HG03280 (cell line): ENCODE measurements at regions not wholly inside any gene's neighbourhood (a gene's known extent, or its start where the extent isn't known, plus 50 kb on each side); places are given as distances from the start of the nearest gene placed in this dataset.
"Not testable (repeated sequence)": the region's sequence is repeated elsewhere in the genome, so short reads cannot be mapped to it uniquely, and the experiment has no call there.

Experiments
- ATAC-seq: cut with Tn5 transposase; IDR thresholded peaks from one replicate; pipeline ENCODE4 v1.9.1; 2021; ENCODE audit warnings: mild to moderate bottlenecking, moderate library complexity; ENCODE audit not compliant: unreplicated experiment

GRCh38 chr6:74439123-74439811, 743.3 kb downstream of the CD109 start:
- no peak for ATAC-seq

DNA sequence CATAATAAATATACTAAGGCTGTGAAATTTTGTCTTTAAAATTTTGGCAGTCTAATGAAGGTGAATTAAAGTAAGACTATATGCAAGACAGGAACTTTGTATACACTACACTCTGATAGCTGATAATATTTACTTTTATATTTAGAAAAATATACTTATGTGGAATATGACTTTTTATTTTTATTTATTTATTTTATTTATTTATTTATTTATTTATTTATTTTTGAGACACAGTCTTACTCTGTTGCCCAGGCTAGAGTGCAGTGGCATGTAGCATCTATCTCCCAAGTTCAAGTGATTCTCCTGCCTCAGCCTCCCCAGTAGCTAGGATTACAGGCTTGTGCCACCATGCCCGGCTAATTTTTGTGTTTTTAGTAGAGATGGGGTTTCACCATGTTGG, 742.4 kb downstream of the CD109 start:
- ATAC-seq: not testable (repeated sequence)

- no peak for ATAC-seq
Measured at GRCh38 chr6:74434171-74434570, 738.2 kb downstream of the CD109 start.

- ATAC-seq: no peak
Measured at GRCh38 chr6:74431873-74432580, 736.0 kb downstream of the CD109 start.

GRCh38 chr6:74420221-74420620, 724.2 kb downstream of the CD109 start:
- ATAC-seq: no peak

DNA sequence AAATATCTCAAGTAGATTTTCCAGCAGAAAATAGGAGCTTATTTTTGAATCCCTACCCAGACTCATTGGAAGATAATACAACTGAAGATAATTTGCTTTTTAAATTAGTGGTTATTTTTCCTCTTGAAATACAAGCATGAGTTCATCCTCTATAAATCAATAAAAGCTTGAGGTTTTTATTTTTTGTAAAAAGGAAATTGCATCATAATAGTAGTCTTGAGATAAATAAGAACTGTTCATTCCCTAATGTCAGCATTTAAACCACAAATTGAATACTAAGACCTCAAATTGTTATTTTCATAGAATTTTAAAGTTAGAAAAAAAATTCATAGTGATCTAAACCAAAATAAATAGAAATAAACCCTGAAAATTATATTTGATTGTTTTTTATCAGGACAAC, 719.1 kb downstream of the CD109 start:
- no peak for ATAC-seq

DNA sequence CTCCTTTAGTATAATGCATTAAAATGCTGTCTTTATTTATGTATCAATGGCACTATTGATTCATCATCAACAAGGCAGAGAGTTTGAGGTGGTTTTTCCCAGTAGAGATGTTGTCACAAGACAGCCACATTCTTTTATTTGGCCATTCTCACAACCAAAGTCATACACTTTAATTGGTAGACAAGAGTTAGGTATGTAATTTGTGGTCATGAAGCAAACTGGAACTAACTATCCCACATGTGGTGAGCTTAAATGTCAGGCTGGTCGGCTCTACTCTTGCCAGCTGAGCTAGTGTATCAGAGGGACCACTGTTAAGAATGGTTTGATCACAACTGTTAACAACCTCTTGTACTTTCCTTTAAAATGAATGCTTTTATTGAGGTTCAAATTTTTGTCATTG, 714.6 kb downstream of the CD109 start:
- no peak for ATAC-seq

DNA sequence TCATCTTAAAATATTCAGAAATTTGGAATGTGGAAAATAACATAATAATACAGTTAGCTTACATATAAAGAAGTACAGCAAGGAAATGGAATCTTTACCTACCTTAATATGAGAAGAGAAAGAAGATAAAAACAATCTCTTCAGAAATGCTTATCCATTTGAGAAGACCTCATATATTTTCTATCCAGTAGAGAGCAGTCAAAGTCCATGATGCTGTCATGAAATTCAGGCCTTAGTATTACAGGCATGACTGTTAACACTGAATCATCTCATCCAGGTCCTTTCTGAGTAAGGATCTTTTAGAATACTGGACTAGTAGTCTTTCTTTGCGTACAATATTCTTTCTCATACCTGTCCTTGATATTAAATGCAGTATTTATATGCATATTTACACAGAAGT, 713.4 kb downstream of the CD109 start:
- ATAC-seq: peak; percentile 74

DNA sequence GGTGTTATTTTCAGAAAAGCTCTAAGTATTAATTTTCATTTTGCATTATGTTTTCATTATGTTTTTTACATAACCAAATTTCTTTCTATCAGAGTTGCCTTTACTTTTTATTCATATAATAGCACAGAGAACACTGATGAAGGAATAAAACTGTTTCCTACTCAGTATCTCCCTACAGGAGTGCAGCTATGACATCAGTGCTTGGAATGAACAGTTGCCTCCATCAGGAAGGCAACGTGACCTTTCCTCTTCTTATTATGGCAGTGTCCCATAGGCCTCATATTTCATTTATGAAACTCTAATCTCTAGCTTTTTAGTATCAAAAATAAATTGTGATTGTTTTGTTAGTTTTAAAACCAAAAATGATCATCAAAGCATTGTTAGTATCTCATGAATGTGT, 712.8 kb downstream of the CD109 start:
- no peak for ATAC-seq

DNA sequence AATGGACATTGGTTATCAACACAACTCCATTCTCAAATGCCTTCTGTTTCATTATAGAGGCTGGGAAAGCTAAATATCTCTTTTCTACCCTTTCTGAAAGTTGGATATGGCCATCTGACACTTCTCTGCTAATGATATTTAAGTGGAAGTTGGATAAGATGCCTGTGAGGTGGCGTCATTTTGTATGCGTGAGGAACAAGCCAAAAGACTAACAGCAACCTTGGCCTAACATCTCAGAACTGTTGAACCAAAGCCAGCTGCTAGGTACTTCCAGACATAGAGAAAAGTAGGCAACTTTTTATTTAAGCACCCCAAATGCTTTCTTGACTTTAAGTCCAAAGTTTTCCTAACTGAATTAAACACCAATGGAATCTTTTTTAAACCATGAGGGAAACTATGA, 708.4 kb downstream of the CD109 start:
- no peak for ATAC-seq

GRCh38 chr6:74402781-74403180, 706.8 kb downstream of the CD109 start:
- no peak for ATAC-seq

- not testable (repeated sequence) for ATAC-seq
Measured at GRCh38 chr6:74378437-74378836, 682.4 kb downstream of the CD109 start.

GRCh38 chr6:74369556-74369993, 673.6 kb downstream of the CD109 start:
- no peak for ATAC-seq

GRCh38 chr6:74368746-74369145, 672.7 kb downstream of the CD109 start:
- ATAC-seq: no peak

DNA sequence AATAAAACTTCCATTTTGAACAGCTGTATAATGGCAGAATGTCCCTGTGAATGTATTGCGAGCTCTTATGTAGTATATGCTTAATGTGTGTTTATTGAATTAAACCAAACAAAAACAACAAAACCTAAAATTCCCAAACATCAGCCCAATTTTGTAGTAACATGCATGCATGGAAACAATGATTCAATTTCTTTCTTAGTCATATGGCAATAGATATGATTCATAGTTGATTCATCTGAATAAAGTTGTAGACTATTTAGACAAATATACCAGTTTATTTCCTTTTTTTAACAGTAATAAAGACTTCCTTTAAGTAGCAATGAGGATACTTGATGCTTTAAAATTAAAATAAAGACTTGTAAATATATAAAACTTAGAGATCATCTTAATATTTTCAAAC, 670.6 kb downstream of the CD109 start:
- no peak for ATAC-seq

GRCh38 chr6:74362391-74362790, 666.4 kb downstream of the CD109 start:
- ATAC-seq: no peak

DNA sequence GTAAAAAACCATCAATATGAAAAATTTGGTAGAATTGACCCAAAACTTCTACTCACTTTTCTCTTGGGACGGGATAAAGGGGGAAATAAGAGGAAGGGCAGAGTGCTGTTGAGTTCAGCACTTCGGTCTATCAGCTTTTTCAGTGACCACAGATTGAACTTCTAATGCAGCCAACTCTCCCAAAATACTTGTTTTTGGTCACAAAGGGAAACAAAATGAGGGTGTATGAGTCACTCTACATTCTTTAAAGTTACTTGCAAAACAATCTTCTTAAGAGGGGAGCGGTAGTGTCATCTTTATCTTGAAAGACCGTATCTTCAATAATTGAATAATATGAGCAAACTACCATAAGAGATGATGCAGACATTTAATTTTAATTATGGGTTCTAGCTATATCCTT, 661.3 kb downstream of the CD109 start:
- no peak for ATAC-seq

GRCh38 chr6:74356391-74356790, 660.4 kb downstream of the CD109 start:
- no peak for ATAC-seq

GRCh38 chr6:74346936-74347535, 651.0 kb downstream of the CD109 start:
- no peak for ATAC-seq

DNA sequence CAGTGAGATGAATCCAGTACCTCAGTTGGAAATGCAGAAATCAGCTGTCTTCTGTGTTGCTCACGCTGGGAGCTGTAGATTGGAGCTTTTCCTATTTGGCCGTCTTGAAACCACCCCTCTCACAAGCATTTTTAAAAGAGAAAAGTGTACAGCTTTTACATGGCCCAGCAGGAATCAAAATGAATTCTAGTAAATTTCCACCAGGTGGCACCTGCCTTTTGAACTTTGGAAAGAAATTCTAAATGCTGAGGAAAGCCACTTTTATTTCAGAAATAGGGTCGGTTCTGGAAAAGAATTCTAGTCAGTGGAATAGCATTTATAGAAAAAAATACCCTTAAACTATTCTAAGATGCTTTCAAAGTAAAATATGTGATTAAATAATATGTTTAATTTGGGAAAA, 647.8 kb downstream of the CD109 start:
- ATAC-seq: no peak

- ATAC-seq: not testable (repeated sequence)
Measured at GRCh38 chr6:74343321-74343720, 647.3 kb downstream of the CD109 start.

DNA sequence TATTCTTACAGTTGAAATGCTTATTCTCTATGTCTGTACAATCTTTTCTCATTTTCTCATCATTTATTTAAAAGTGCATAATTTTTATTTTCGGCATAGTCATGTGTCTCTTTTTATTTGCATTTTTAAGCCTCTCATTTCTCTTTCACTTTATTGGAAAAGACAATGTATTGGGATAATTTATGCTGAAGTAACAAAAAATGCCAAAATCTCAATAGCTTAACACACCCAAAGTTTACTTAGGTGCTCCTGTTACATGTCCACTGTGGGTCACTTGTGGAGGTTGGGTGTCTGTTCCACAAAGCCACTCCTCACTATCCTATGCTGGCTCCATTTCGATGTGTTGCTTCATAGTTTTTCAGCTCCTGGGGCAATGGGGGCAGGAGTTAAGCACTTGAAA, 638.7 kb downstream of the CD109 start:
- no peak for ATAC-seq
